GM21360 (cell line): ENCODE measurements at regions not wholly inside any gene's neighbourhood (a gene's known extent, or its start where the extent isn't known, plus 50 kb on each side); places are given as distances from the start of the nearest gene placed in this dataset.

Experiments used
- ATAC-seq: cut with Tn5 transposase; IDR thresholded peaks from one replicate; pipeline ENCODE4 v1.9.1; 2021; ENCODE audit warnings: mild to moderate bottlenecking, moderate library complexity; ENCODE audit not compliant: unreplicated experiment

DNA sequence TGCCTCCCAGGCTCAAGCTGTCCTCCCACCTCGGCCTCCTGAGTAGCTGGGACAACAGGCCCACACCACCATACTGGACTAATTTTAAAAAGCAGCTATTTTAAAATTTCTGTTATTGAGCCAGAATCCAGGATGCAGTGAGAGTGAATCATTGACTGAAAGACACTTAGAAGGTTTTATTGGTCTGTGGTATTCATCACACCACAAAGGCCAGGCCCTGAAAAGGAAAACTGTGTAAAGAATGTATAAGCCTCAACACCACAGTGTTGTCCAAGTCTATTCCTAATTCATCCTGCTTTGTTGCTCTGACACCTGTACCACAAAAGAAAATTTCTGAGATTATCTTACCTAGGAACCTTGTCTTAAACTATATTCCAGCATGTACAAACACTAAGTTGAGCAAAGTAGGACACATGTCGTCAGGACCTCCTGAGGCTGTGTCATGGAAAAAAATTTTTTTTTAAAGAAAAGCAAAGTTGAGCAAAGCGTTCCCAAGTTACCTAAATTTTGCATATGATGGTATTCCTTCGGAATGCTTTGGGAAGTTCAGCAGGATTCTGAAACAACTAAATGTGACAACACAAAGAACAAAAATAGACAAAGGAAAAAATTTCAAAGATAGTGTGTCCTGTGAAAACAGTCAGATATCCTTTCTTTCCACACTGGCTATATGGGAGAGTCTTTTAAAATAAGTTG, 129.6 kb upstream of the MKLN1 start:
- ATAC-seq, result no peak

DNA sequence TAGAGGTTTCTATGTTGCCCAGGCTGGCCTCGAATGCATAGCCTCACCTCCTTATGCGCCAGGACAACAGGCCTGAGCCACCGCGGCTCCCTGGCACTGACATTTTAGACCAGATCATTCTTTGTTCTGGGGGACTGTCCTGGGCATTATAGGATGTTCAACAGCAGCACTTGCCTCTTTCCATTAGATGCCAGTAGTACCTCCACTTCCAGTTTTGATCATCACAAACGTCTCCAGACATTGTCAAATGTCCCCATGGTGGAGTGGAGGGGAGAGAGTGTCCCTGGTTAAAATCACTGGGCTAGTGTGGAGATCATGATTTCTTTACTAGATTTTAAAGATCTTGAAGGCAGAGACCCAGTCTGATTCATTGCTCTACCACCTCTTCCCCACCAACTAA, 125.2 kb upstream of the MKLN1 start:
- ATAC-seq, result no peak

DNA sequence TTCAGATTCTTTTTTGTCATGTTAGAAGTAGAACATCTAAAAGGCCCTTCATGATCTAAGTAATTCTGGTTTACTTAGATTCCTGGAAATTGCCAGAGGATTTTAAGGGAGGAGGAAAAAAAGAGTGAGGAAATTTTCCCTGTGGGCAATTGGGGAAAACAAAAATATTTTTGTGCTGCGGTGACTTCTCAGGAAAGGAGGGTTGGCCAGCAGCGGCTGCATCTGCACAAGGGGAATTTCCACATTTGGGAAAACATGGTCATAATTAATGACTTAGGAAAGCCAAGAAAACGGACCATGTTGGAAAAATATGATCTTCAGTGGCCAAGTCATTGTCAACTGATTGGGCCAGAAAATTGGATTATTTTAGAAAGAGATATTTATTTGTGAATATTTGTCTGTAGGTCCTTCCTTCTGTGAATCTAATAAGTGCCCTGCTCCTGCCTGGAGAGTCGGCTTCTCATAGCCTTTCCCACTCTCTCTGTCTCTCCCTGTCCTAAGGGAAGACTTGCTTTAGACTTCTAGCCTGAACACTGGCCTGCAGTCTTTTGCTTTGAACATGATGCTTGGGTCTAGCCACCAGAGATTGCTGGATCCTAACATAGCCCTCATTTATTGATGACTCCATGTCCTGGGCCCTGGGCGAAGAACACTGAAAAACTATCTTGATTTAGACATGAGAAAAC, 124.2 kb upstream of the MKLN1 start:
- no peak for ATAC-seq

DNA sequence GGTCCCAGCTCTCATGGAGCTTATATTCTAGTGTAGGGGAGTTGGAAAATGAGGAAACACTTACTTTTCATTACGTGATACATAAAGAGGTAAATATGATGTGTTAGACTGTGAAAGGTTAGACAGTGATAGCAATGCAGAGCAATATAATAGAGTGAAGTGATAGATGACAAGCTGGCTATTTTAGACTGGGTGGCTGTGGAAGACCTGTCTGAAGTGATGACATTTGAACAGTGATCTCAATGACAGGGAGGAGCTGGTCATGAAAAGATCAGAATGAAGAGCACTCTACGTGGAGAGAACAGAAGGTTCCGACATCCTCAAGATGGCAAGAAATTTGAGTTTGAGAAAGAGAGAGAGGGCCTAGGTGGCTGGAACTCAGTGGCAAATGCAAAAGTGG, 118.9 kb upstream of the MKLN1 start:
- ATAC-seq, result no peak

DNA sequence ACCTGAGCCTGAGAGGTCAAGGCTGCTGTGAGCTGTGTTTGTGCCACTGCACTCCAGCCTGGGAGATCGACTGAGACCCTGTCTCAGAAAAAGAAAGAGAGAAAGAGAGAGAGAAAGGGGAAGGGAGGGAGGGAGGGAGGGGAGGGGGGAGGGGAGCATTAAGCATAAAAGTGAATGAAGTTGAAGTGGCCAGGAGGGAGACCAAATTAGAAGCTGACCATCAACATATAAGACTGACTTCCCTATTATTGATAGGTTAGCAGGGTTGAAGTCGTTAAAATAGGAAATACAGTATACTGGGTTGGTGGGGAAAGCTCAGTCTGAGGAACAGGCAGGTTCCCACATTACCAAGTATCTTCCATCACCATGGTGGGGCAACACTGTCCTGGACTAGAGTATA, 117.1 kb upstream of the MKLN1 start:
- ATAC-seq, result no peak

DNA sequence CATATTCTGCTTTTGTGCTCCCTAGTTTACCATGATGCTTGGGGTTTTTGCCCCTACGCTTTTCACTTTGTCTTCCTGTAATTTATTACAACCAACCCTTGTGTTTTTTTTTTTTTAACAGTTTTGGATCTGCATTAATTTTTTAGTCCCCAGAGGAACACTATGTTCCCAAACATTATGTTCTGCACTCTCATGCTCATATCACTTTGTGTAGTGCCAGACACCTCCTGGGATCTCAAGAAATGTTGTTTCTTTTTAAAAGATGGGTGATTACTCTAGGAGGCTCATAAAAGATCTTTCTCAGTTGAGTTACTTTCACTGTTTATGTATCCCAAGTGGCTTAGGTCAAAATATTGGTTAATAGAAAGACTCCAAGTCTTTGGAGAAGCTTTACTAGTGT, 116.2 kb upstream of the MKLN1 start:
- no peak for ATAC-seq

DNA sequence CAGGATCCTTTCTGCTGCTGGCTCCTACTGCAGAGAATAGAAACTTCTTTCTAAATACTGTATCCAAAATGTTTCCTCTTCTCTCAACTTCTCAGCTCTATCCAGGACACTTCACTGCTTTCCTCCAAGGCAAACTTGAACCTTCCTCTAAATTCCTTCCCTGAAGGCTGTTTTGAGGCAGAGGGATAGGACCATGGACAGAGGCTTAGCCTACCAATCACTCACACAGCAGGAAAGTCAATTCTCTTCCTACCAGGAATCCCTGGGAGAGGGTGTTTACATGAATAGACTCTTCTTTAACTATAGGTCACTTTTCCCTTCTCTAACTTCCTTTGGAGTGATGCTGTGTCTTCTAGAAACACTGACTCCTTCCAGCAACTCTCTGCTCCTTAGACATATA, 115.6 kb upstream of the MKLN1 start:
- ATAC-seq, result no peak

DNA sequence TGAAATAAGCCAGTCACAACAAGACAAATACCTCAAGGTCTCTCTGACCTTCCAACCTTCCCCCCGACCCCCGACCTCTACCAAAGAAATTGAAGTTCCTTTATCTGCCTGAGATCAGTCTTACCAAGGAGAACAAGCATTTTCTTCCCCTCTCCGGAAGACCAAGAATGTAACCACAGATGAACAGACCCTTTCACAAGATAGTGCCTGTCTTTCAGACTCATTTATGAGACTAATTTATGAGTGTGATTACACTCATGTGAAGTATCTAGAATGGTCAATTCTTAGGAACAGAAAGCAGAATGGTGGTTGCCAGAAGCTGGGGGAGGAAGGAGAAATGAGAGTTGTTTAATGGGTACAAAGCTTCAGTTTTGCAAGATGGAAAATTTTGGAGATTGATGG, 108.9 kb upstream of the MKLN1 start:
- ATAC-seq, result no peak

DNA sequence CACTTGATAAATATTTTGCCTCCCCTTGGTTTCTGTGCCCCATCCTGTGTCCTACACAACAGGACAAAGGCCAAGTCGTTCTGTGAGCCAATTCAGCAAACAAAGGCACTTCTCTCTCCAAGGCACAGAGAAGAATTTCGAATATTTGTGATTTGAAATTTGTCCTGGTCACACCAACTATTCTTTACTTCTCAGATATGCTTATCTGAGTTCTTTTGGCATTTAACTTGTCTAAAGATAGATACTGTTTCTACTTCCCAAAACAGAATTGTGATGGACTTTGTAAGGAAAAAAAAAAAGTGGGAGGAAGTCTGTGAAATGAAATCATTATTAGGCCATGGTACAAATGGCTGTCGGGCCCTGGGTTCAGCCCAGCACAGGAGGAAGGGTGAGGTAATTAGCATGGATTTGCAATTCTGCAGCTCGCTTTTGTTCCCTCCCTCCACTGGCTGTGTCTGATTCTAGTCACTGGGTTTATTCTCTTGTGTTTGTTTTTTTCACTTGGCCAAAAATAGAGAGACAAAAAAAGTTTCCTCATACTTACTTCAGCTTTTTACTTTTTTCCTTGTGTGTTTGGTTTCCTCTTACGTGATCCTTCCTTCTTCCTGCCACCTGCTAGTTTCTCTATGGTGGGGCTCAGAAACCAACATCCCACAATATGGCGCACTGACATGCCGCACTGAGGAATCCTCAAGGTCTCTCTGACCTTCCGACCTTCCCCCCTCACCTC, 108.2 kb upstream of the MKLN1 start:
- no peak for ATAC-seq

DNA sequence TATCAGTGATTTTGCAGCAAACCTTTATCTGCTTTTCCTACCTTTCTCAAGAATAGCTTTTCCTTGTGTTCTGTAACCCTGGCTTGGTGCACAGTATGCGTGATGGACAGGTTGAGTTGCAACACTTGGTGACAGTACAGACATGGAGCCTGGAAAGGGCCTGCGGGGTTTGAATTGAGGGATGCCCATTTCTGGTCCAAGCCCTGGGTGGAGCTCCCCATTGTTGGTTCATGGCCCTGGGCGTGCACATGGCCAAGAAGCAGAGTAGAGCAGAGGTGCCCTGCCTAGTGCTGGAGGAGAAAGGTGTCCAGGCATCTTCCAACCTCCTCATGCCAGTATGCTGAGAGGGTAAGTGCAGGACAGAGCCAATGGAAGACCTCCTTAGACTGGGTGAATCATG, 106.6 kb upstream of the MKLN1 start:
- ATAC-seq, result no peak

DNA sequence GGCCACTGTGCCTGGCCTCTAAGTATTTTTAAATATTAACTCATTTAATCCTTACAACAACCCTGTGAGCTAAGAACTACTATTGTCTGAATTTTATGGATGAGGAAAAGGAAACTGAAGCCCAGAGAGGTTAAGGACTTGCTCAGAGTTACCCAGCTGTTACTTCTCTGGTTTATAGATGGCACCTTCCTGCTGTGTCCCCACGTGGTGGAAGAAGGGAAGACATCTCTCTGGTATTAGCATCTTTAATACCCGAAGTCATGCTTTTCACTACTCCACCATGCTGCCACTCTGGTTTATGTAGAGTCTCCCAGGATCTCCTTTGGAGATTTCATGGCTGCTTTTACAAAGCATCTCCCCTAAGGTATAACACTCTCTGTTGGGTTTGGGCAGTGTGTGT, 105.5 kb upstream of the MKLN1 start:
- ATAC-seq, result no peak

DNA sequence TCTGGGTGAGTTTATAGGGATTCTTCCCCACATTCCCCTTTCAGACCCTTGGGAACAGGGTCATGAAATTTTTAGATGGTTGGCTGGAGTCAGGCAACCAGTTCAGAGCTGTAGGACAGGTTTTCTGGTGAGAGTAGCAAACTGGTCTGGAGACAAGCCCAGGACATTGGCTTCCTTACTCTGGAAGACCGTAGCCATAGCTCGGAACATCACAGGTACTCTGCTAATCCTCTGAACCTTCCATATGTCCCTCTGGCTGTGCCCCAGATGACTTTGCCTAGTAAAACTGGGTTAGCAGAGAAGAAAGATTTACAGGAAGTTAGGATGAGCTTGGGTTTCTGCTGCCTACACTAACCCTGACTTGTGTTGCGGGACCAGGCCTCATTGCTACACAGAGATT, 104.5 kb upstream of the MKLN1 start:
- ATAC-seq, result no peak

DNA sequence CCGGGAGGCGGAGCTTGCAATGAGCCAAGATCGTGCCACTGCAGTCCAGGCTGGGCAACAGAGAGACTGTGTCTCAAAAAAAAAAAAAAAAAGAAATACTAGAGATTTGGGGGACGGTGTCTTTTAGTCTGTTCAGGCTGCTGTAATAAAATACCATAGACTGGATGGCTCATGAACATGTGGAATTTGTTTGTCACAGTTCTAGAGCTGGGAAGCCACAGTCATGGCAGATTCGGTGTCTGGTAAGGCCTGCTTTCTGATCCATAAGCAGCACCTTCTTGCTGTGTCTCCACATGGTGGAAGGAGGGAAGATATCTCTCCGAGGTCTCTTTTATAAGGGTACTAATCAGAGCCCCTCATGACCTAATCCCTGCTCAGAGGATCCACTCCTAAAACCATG, 102.7 kb upstream of the MKLN1 start:
- no peak for ATAC-seq

DNA sequence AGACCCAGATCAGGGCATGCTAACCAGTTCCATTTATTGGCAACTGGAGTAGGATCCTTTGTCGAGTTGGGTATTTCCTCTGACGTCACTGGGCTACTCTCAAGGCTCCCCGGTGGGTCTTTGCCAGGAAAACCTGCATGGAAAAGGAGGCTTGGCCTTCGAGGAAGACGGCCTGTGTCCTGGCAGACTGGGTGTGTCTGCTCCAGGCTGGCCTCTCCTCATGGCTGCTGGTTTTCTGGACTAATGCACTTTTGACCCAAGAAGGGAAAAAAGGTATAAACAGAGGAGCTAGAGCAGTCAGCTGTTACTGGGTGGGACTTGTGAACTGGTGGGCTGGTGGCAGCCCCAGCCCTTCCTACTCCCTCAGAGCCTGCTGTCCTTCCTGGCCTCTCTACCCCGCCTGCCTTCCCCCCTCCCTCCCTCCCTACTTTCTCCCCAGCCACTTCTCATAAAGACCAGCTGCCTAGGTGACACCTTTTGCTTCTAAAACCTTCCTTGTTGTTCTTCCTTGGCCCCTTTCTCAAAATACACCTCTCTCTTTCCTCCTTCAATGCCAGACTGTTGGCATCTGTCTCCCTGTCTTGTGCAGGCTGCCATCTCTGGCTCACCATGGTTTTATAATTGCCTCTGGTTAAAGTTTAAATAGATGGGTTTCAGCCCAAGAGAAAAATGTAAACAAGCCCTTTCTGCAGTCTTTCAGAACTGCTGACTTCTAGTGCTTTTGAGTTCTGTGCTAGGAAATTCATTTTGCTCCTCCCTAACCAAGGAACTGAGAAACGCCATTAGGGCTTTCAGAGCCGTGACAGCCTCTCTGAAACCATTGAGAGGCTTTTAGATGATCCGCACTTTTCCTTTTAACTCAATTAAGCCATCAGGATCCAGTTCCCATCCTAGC, 101.8 kb upstream of the MKLN1 start:
- no peak for ATAC-seq

DNA sequence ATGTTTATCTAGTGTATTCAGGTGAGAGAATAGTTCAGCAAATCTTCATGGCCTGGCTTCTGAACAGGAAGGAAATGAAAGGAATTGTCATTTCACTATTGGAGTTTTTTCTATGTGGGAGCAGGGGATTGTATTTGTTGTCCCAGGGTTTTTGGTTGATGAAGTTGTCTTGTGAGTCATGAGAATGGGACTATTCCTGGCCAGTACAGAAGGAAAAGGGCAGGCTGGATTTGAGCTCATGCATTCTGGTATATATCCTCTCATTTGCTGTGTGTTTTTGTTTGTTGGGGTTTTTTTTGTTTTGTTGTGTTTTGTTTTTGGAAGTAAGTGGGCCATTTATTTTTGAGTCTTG, 101.2 kb upstream of the MKLN1 start:
- ATAC-seq, result no peak

DNA sequence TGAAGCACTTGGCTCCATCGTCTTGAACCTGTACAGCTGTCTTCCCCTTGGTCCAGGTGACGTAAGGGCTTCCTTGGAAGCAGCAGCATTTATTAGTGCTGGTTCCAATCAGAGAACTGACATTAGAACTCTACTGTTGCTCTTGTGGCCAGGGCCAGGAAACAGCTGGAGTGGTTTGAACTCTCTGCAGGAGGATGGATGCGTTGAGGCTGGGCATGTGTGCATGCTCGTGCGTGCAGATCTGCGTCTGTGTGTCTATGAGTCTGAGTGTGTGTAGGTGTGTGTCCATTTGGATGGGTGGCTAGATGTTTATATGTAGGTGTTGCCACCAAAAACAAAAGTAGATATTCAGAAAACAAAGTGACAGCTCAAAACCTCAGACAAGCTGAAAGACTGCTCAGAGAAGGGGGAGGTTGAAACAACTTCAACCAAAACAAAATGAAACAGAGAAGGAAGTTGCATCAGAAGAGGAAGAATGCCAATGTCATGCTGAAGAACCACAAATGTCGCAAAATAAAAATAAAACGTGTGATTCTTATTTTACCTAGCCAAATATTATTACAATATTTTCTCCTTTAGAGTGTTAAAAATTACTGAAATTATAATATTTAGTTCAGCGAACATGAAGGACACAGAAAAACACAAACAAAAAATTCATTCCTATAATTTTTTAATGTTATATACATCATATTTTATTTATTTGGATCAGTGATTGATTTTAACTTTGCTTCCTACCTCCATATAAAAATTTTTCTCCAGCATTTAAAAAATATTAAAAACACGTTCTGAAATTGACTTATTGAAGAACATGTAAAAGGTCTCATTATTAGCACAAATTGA, 96.1 kb upstream of the MKLN1 start:
- ATAC-seq, result peak; percentile 86

DNA sequence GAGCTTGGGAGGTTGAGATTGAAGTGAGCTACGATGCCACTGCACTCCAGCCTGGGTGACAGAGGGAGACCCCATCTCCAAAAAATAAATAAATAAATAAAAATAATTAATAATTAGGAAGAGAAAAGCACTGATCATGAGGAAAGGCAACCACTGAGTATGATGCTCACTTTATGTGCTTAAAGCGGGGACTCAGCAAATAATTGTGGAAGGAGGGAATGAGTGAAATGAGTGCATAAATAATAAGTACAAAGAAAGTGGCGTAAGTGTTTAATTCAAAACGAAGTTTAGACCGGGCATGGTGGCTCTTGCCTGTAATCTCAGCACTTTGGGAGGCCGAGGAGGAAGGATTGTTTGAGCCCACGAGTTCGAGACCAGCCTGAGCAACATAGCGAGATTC, 94.9 kb upstream of the MKLN1 start:
- no peak for ATAC-seq

DNA sequence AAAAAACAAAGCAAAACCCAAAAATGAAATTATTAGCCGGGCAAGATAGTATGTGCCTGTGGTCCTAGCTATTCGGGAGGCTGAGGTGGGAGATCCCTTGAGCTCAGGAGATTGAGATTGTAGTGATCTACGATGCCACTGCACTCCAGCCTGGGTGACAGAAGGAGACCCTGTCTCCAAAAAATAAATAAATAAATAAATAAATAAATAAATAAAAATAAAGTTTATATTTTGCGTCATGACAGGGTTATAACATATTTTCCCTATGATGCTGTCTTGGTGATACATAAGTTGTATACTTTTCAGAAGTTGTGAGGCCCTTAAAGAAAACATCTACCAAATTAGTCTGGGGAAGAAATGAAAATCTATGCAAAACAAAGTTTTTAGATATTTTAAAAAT, 94.5 kb upstream of the MKLN1 start:
- no peak for ATAC-seq

DNA sequence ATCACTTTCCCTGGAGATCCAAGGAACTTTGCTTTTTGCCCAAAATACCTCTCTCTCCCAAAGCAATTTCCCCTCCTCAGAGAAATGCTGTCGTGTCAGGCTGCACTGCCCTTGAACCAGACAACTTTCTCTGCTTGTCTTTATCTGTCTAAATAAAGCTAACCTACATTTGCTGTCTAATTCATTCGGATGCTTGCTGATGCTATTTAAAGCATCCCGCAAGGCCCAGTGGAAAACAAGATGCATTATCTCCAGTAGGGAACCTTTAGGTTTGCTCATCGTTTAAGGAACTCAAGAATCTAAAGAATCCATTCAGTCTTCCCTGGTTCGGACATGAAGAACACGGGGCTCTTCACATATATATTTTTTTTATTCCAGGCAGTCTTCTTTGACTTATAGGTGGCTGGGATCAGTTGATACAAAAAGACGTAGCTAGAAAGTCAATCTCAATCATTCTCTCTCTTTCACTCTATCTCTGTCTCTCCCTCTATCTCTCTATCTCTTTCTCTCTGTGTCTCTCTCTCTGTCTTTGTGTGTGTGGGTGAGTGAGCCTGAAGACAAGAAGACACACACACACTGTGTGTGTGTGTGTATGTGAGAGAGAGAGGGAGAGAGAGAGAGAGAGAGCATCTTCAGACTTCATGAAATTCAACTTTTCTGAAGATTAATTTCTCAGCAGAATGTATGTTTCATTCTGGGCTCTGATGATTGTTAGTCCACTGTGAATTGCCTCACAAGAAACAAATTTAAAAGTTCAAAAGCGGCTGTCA, 92.8 kb upstream of the MKLN1 start:
- ATAC-seq, result no peak
